B cell (primary cell): ENCODE measurements at regions not wholly inside any gene's neighbourhood (a gene's known extent, or its start where the extent isn't known, plus 50 kb on each side); places are given as distances from the start of the nearest gene placed in this dataset.

ENCODE experiments used
- ATAC-seq: fragments of 200-7000 bp; cut with Tn5 transposase; one replicate; pipeline ENCODE4 v1.10.0; 2021; ENCODE audit warnings: low read depth, mild to moderate bottlenecking, moderate number of reproducible peaks, moderate library complexity
- CTCF ChIA-PET: fragments of 350-600 bp; sonication (Branson Sonifier 250); formaldehyde crosslinking; loops from one replicate; lab custom pipeline; 2021; ENCODE audit warnings: antibody characterized with exemption, inconsistent platforms; lab: Charles Lee
- POLR2A ChIA-PET: fragments of 350-600 bp; sonication (Branson Sonifier 250); formaldehyde crosslinking; loops from one replicate; lab custom pipeline; 2021; ENCODE audit warnings: antibody characterized with exemption; lab: Charles Lee
- DNase-seq: peaks from one replicate; pipeline ENCODE4 v3.0.0; 2013
- H2AFZ ChIP-seq: 2 replicates; pipeline ENCODE4 v1.6.1; 2012; ENCODE audit warnings: mild to moderate bottlenecking, low read depth, low read length; ENCODE audit not compliant: insufficient read depth, poor library complexity, severe bottlenecking
- H3K27ac ChIP-seq, 2 donors: 1 replicate in 1 of 2; 2 replicates in 1 of 2; pipeline ENCODE4 v1.5.1; 2012 to 2013; ENCODE audit warnings: low read length in 2 of 2, mild to moderate bottlenecking in 2 of 2, moderate library complexity in 1 of 2
- H3K27me3 ChIP-seq, 4 experiments: fragments of 200-600 bp in 1 of 4; sonication (generic) in 1 of 4; replicated peaks in 1 of 4; 1 replicate in 2 of 4; 2 replicates in 2 of 4; pipeline versions ENCODE4 v1.6.1 to v1.7.0; 2013 to 2016; ENCODE audit warnings: low read length in 3 of 4, mild to moderate bottlenecking in 2 of 4, mixed read lengths in 1 of 4, moderate library complexity in 1 of 4; ENCODE audit not compliant: insufficient read depth in 4 of 4, control insufficient read depth in 3 of 4; ENCODE audit errors: control extremely low read depth in 1 of 4
- H3K36me3 ChIP-seq, 2 experiments: replicated peaks in 1 of 2; 1 replicate in 1 of 2; 2 replicates in 1 of 2; pipeline versions ENCODE4 v1.6.1 to v1.7.1; 2013; ENCODE audit warnings: low read length in 1 of 2; ENCODE audit not compliant: insufficient read depth in 2 of 2, control insufficient read depth in 1 of 2; ENCODE audit errors: control extremely low read depth in 1 of 2, extremely low read depth in 1 of 2
- H3K4me1 ChIP-seq, 2 donors: fragments of 200-600 bp in 1 of 2; sonication (generic) in 1 of 2; 1 replicate in 1 of 2; 2 replicates in 1 of 2; pipeline versions ENCODE4 v1.5.1 to v1.6.1; 2013 to 2017; ENCODE audit warnings: low read length in 2 of 2; ENCODE audit not compliant: control insufficient read depth in 2 of 2, insufficient read depth in 2 of 2
- H3K4me2 ChIP-seq: replicated peaks from 2 replicates; pipeline ENCODE3; 2012; ENCODE audit warnings: mild to moderate bottlenecking, low read depth, low read length; ENCODE audit not compliant: poor library complexity, severe bottlenecking
- H3K4me3 ChIP-seq, 5 experiments: fragments of 200-600 bp in 1 of 5; sonication (generic) in 1 of 5; 1 replicate in 3 of 5; 2 replicates in 2 of 5; pipeline versions ENCODE4 v1.5.1 to v1.7.0; 2011 to 2016; ENCODE audit warnings: low read length in 4 of 5, mild to moderate bottlenecking in 4 of 5, low read depth in 2 of 5, control low read depth in 1 of 5, moderate library complexity in 1 of 5; ENCODE audit not compliant: insufficient read depth in 1 of 5; ENCODE audit errors: control extremely low read depth in 1 of 5, extremely low read depth in 1 of 5
- H3K79me2 ChIP-seq: fragments of 200-600 bp; sonication (generic); one replicate; pipeline ENCODE4 v1.6.0; 2016; ENCODE audit warnings: low read length; ENCODE audit not compliant: control insufficient read depth, insufficient read depth
- H3K9ac ChIP-seq: fragments of 200-600 bp; sonication (generic); 2 replicates; pipeline ENCODE4 v1.6.1; 2017; ENCODE audit warnings: mild to moderate bottlenecking, low read length, moderate library complexity
- H3K9me3 ChIP-seq, 3 donors: one replicate each; pipeline versions ENCODE4 v1.6.1 to v1.7.1; 2013; ENCODE audit warnings: low read length in 2 of 3; ENCODE audit not compliant: control insufficient read depth in 2 of 3, insufficient read depth in 1 of 3; ENCODE audit errors: control extremely low read depth in 1 of 3
- H4K20me1 ChIP-seq: 2 replicates; pipeline ENCODE4 v1.6.0; 2012; ENCODE audit warnings: mild to moderate bottlenecking, low read length; ENCODE audit not compliant: insufficient read depth, control insufficient read depth, poor library complexity, severe bottlenecking
- H3K27ac Mint-ChIP-seq: one replicate; pipeline ENCODE4 v1.8.0; 2021; ENCODE audit warnings: mixed read lengths
- H3K27me3 Mint-ChIP-seq: one replicate; pipeline ENCODE4 v1.8.0; 2021; ENCODE audit warnings: mixed read lengths
- H3K4me1 Mint-ChIP-seq: one replicate; pipeline ENCODE4 v1.8.0; 2021; ENCODE audit warnings: mixed read lengths
- H3K4me3 Mint-ChIP-seq: one replicate; pipeline ENCODE4 v1.8.0; 2021; ENCODE audit warnings: mixed read lengths
- H3K9me3 Mint-ChIP-seq: one replicate; pipeline ENCODE4 v1.8.0; 2022; ENCODE audit warnings: mixed read lengths; ENCODE audit not compliant: insufficient read depth
- EZH2 ChIP-seq: IDR thresholded peaks from 2 replicates; pipeline ENCODE4 v1.6.1; 2012; ENCODE audit warnings: borderline replicate concordance, low read depth, mild to moderate bottlenecking, moderate library complexity, low read length; ENCODE audit not compliant: insufficient read depth, poor library complexity, severe bottlenecking
- WGBS: methylation state at CpG from one replicate; pipeline ENCODE4 v1.1.5; 2013; ENCODE audit warnings: missing lambda C conversion rate; ENCODE audit not compliant: insufficient coverage; 5-methylcytosine and 5-hydroxymethylcytosine counted together
- intact Hi-C: fragments of 100-400 bp; cut with micrococcal nuclease; formaldehyde crosslinking; loops from one replicate; pipeline ENCODE4 v1.10.0; 2022
- TF ChIP-seq, protein P1 (sequence below): fragments of 200-600 bp; IDR thresholded peaks from one replicate; pipeline ENCODE4 v1.8.0; 2022; ENCODE audit warnings: antibody characterized with exemption, mild to moderate bottlenecking

DNA sequence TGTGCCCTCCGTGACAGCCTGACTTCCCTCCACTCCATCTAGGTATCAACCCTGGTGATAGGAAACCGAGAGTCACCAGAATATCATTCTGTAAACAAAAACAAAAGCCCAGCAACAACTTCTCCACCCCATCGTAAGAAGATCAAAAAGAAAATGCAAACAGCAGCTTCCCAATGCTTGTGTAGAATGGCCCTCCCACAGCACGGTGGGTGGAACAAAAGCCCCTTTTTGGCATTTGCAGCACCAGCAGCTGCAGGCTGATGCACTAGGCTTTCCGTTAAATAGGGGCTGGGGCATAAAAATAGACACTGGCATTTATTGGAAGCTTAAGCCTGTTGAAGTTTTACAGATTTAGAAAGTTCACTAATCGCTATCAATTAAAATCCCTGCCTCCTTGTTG is 513.0 kb downstream of the GALR1 start:
- Histone ChIP-seq H3K4me1 (no peaks in the 10 kb centered on the region), H3K79me2 (no peaks in the 10 kb centered on the region), H3K4me3 (no peak overlapping the region), H3K27ac (no peak overlapping the region), H3K27me3 (peaks cover 0 to 4% (median 0%) of the 10 kb centered on the region in 4 experiments), H2AFZ (no peak overlapping the region), H3K9ac (no peak overlapping the region), H3K36me3 (no peaks in the 10 kb centered on the region), H3K9me3 (no peaks in the 10 kb centered on the region), H4K20me1 (no peaks in the 10 kb centered on the region), H3K4me2 (no peak overlapping the region)
- DNase-seq = no peak
- TF ChIP-seq, protein P1, sequence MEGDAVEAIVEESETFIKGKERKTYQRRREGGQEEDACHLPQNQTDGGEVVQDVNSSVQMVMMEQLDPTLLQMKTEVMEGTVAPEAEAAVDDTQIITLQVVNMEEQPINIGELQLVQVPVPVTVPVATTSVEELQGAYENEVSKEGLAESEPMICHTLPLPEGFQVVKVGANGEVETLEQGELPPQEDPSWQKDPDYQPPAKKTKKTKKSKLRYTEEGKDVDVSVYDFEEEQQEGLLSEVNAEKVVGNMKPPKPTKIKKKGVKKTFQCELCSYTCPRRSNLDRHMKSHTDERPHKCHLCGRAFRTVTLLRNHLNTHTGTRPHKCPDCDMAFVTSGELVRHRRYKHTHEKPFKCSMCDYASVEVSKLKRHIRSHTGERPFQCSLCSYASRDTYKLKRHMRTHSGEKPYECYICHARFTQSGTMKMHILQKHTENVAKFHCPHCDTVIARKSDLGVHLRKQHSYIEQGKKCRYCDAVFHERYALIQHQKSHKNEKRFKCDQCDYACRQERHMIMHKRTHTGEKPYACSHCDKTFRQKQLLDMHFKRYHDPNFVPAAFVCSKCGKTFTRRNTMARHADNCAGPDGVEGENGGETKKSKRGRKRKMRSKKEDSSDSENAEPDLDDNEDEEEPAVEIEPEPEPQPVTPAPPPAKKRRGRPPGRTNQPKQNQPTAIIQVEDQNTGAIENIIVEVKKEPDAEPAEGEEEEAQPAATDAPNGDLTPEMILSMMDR = no peak
- no peak for TF ChIP-seq EZH2
- Mint-ChIP-seq H3K4me3 (no peak overlapping the region), H3K27me3 (peaks cover 4% of the 10 kb centered on the region), H3K9me3 (peaks cover 4% of the 10 kb centered on the region), H3K4me1 (peaks cover 2% of the 10 kb centered on the region), H3K27ac (no peak overlapping the region)
- intact Hi-C loops = no loop called here
- ATAC-seq = no peak
- POLR2A ChIA-PET = no interaction called here
- WGBS = 43% methylated on average over 1 of the region's 6 CpGs
- CTCF ChIA-PET = no interaction called here

DNA sequence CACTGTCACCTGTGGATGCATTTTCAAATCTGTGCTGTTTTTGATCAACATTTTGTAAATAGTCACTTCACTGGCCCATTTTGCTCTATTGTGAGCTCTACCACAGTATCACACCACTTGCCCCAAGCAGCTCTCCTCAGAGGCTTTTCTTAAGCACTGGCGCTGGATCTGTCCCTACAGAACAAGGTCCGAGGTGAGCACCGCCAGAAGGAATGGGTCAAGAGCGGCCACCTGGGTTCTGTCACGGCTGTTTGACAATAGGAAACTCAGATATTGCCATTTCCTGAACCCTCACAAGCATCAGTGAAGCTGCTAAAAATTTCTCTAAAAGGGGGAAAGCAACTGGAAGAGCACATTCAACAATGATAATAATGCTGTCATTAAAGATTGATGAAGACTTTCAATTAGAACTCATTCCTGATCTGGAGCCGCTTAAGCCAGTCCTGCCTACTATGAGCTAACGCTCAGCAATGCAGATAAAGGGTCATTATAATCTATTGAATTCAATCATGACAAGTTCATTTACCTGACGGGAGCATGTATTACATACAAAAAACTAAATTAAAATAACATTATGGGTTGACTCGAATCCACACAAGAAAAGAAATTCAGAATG is 514.0 kb downstream of the GALR1 start:
- Histone ChIP-seq H2AFZ (no peak overlapping the region), H3K9me3 (no peaks in the 10 kb centered on the region), H3K4me2 (no peak overlapping the region), H3K9ac (no peak overlapping the region), H3K4me3 (no peak overlapping the region), H3K27ac (no peak overlapping the region), H3K79me2 (no peaks in the 10 kb centered on the region), H3K27me3 (peaks cover 0 to 4% (median 0%) of the 10 kb centered on the region in 4 experiments), H3K36me3 (no peaks in the 10 kb centered on the region), H4K20me1 (no peaks in the 10 kb centered on the region), H3K4me1 (no peaks in the 10 kb centered on the region)
- CTCF ChIA-PET = no interaction called here
- intact Hi-C loops = no loop called here
- ATAC-seq (no peak), DNase-seq (no peak)
- H3K4me3 Mint-ChIP-seq = no peak overlapping the region
- peaks cover 4% of the 10 kb centered on the region for H3K27me3 Mint-ChIP-seq
- POLR2A ChIA-PET = no interaction called here
- H3K27ac Mint-ChIP-seq = no peak overlapping the region
- TF ChIP-seq, protein P1 = no peak
- no peak for TF ChIP-seq EZH2
- peaks cover 2% of the 10 kb centered on the region for H3K4me1 Mint-ChIP-seq
- no CpG with 5 or more reads among the region's 9 CpGs for WGBS
- peaks cover 4% of the 10 kb centered on the region for H3K9me3 Mint-ChIP-seq
